GM23338 (cell line): ENCODE measurements at regions not wholly inside any gene's neighbourhood (a gene's known extent, or its start where the extent isn't known, plus 50 kb on each side); places are given as distances from the start of the nearest gene placed in this dataset.

Source experiments
- ATAC-seq: fragments of 200-7000 bp; cut with Tn5 transposase; 3 replicates; pipeline ENCODE4 v1.9.1; 2020
- DNase-seq: peaks from one replicate; pipeline ENCODE4 v3.0.0-alpha.2; 2015; ENCODE audit warnings: low spot score
- H2AFZ ChIP-seq: fragments of 200-600 bp; sonication (generic); 2 replicates; pipeline ENCODE4 v1.8.0; 2016; ENCODE audit warnings: antibody characterized with exemption, mild to moderate bottlenecking, moderate library complexity
- H3F3A ChIP-seq: fragments of 200-600 bp; sonication (generic); replicated peaks from 2 replicates; pipeline ENCODE4 v1.8.0; 2017; ENCODE audit warnings: antibody characterized with exemption, mixed run types, low read depth
- H3K27ac ChIP-seq: fragments of 200-600 bp; sonication (generic); 2 replicates; pipeline ENCODE4 v1.6.1; 2016; ENCODE audit warnings: low read depth
- H3K27me3 ChIP-seq: fragments of 200-600 bp; sonication (generic); 2 replicates; pipeline ENCODE4 v1.8.0; 2016; ENCODE audit warnings: mild to moderate bottlenecking, mixed run types, moderate library complexity; ENCODE audit not compliant: insufficient read depth
- H3K36me3 ChIP-seq: fragments of 200-600 bp; sonication (generic); 2 replicates; pipeline ENCODE4 v1.8.0; 2016; ENCODE audit warnings: mild to moderate bottlenecking; ENCODE audit not compliant: insufficient read depth
- H3K4me1 ChIP-seq: fragments of 200-600 bp; sonication (generic); 2 replicates; pipeline ENCODE4 v1.8.0; 2016; ENCODE audit warnings: mild to moderate bottlenecking, moderate library complexity; ENCODE audit not compliant: insufficient read depth
- H3K4me2 ChIP-seq: fragments of 200-600 bp; sonication (generic); 2 replicates; pipeline ENCODE4 v1.7.1; 2017; ENCODE audit warnings: mixed run types
- H3K4me3 ChIP-seq: fragments of 200-600 bp; sonication (generic); 2 replicates; pipeline ENCODE4 v1.6.1; 2016; ENCODE audit warnings: mixed run types
- H3K79me2 ChIP-seq: fragments of 200-600 bp; sonication (generic); replicated peaks from 2 replicates; pipeline ENCODE4 v1.8.0; 2017; ENCODE audit warnings: mild to moderate bottlenecking; ENCODE audit not compliant: insufficient read depth
- H3K9me2 ChIP-seq: fragments of 200-600 bp; sonication (generic); 2 replicates; pipeline ENCODE4 v1.8.0; 2017; ENCODE audit not compliant: insufficient read depth
- H4K20me1 ChIP-seq: fragments of 200-600 bp; sonication (generic); replicated peaks from 2 replicates; pipeline ENCODE4 v1.8.0; 2017; ENCODE audit warnings: mild to moderate bottlenecking; ENCODE audit not compliant: insufficient read depth
- H3K27ac Mint-ChIP-seq: 2 replicates; pipeline ENCODE4 v1.8.0; 2020; ENCODE audit warnings: inconsistent platforms, mild to moderate bottlenecking, moderate library complexity, mixed read lengths
- H3K27me3 Mint-ChIP-seq: 3 replicates; pipeline ENCODE4 v1.8.0; 2022; ENCODE audit warnings: low read depth, mild to moderate bottlenecking, moderate library complexity, mixed read lengths, inconsistent platforms; ENCODE audit not compliant: insufficient read depth, poor library complexity
- H3K36me3 Mint-ChIP-seq: 3 replicates; pipeline ENCODE4 v1.8.0; 2021; ENCODE audit warnings: low read depth, mild to moderate bottlenecking, inconsistent platforms, moderate library complexity, mixed read lengths
- H3K4me1 Mint-ChIP-seq: 3 replicates; pipeline ENCODE4 v1.8.0; 2020; ENCODE audit warnings: mild to moderate bottlenecking, inconsistent platforms, mixed read lengths
- H3K4me3 Mint-ChIP-seq: 3 replicates; pipeline ENCODE4 v1.8.0; 2021; ENCODE audit warnings: moderate library complexity, mild to moderate bottlenecking, inconsistent platforms, mixed read lengths
- H3K9me3 Mint-ChIP-seq: 3 replicates; pipeline ENCODE4 v1.8.0; 2020; ENCODE audit warnings: moderate library complexity, mild to moderate bottlenecking, inconsistent platforms, mixed read lengths
- CREB1 ChIP-seq: fragments of 250-450 bp; sonication (Bioruptor Pico); IDR thresholded peaks from 2 replicates; pipeline ENCODE4 v1.5.0; 2020; ENCODE audit warnings: low read depth, mild to moderate bottlenecking, moderate library complexity
- EZH2 ChIP-seq: fragments of 200-600 bp; sonication (generic); IDR thresholded peaks from one replicate; pipeline ENCODE4 v1.8.0; 2017; ENCODE audit warnings: antibody characterized with exemption, mild to moderate bottlenecking, low read depth; ENCODE audit not compliant: unreplicated experiment
- JUNB ChIP-seq: IDR thresholded peaks from one replicate; pipeline ENCODE4 v1.6.1; 2016; ENCODE audit warnings: antibody characterized with exemption; ENCODE audit not compliant: unreplicated experiment
- NANOG ChIP-seq: IDR thresholded peaks from 2 replicates; pipeline ENCODE4 v1.6.1; 2016; ENCODE audit warnings: antibody characterized with exemption, borderline replicate concordance
- STAT1 ChIP-seq: IDR thresholded peaks from one replicate; pipeline ENCODE4 v1.6.1; 2016; ENCODE audit warnings: antibody characterized with exemption; ENCODE audit not compliant: unreplicated experiment
- ZNF114 ChIP-seq: fragments of 250-450 bp; sonication (Bioruptor Pico); IDR thresholded peaks from 2 replicates; pipeline ENCODE4 v1.5.0; 2020; ENCODE audit warnings: mild to moderate bottlenecking, moderate library complexity
- ZNF331 ChIP-seq: fragments of 250-450 bp; sonication (Bioruptor Pico); IDR thresholded peaks from 2 replicates; pipeline ENCODE4 v1.5.0; 2020; ENCODE audit warnings: low read depth, mild to moderate bottlenecking, moderate library complexity
- TF ChIP-seq, protein P1 (sequence below): IDR thresholded peaks from 2 replicates; pipeline ENCODE4 v1.6.1; 2016; ENCODE audit warnings: antibody characterized with exemption
- TF ChIP-seq, protein P2 (sequence below), 2 experiments: fragments of 200-600 bp in 1 of 2; sonication (generic) in 1 of 2; conservative IDR thresholded peaks; 2 replicates each; pipeline versions ENCODE4 v1.5.1 to v1.6.1; 2016 to 2017; ENCODE audit warnings: antibody characterized with exemption in 2 of 2, low read depth in 2 of 2, mild to moderate bottlenecking in 2 of 2, moderate library complexity in 1 of 2

DNA sequence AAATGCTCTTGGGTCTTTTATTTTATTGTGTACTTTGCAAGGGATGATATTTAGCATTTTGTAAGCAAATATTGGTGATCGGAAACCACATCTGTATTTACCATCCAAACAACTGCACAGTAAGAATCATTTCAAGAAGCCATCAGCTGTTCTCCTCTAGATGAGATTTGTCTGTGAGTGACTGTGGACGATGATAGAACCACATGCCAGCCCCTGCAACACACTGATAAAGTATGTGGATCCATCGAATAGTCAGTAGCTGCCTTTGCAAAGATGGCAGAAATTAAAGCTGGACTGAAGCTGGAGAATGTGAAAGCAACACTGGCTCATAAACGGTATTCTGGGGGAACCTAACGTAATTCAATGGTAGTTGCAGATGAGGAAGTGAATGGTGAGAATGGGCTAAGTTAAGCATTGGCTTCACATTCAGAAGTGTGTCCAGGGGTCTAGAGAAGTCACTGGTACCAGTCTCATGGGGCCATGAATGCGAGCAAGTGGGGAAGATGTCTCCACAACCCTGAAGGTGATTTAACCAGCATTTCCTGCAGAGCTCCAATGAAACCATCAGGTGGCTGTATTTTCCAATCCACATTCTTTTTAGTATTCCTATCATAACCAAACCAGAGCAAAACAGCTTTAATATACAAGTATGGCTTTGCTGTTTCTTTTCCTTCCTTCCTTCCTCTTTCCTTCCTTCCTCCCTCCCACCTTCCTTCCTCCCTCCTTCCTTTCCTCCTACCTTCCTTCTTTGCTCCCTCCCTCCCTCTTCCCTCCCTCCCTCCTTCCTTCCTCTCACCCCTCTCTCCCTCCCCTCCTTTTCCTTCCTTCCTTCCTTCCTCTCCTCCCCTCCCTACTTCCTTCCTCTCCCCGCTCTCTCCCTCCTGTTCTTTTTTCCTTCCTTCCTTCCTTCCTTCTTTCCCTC, 169.4 kb downstream of the ABCA8 start (continued):
- TF ChIP-seq NANOG = no peak
- TF ChIP-seq CREB1 (CRISPR knock-in tag) = no peak
- TF ChIP-seq, protein P1, sequence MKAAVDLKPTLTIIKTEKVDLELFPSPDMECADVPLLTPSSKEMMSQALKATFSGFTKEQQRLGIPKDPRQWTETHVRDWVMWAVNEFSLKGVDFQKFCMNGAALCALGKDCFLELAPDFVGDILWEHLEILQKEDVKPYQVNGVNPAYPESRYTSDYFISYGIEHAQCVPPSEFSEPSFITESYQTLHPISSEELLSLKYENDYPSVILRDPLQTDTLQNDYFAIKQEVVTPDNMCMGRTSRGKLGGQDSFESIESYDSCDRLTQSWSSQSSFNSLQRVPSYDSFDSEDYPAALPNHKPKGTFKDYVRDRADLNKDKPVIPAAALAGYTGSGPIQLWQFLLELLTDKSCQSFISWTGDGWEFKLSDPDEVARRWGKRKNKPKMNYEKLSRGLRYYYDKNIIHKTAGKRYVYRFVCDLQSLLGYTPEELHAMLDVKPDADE = no peak
- no peak for TF ChIP-seq ZNF114 (CRISPR knock-in tag)
- no peak for TF ChIP-seq JUNB
- no peak for TF ChIP-seq STAT1

DNA sequence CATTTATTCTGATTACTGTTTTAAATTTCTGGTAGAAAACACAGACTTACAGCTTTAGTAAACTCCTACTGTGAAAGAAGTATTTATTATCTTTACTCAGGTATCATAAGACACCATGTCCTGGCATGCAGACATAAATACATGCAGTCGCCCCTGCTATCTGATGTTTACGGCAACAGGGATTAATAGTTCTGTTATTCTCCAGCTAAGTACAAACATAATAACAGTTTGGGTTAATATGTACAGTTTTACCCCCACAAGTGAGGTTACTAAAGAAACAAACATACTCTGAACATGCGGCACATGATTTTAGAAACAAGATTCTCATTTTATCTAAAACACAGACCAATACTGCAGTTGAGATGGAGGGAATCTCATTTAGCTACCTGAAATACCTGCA, 170.8 kb downstream of the ABCA8 start:
- H4K20me1 ChIP-seq = no peaks in the 10 kb centered on the region
- Mint-ChIP-seq H3K4me3 (no peak overlapping the region), H3K9me3 (no peaks in the 10 kb centered on the region; the same call in 1 of the 3 replicates), H3K27ac (no peak overlapping the region), H3K27me3 (no peaks in the 10 kb centered on the region), H3K4me1 (peaks cover 2% of the 10 kb centered on the region; the same call in 1 of the 3 replicates), H3K36me3 (no peaks in the 10 kb centered on the region)
- H3K27ac ChIP-seq = no peak overlapping the region
- H3K4me3 ChIP-seq = no peak overlapping the region
- DNase-seq = no peak
- no peak overlapping the region for H3K4me2 ChIP-seq
- H3K9me2 ChIP-seq = peaks cover under 1% of the 10 kb centered on the region; the same call in 1 of the 2 replicates
- no peak for ATAC-seq
- H3K36me3 ChIP-seq = no peaks in the 10 kb centered on the region
- H2AFZ ChIP-seq = no peak overlapping the region
- H3K4me1 ChIP-seq = no peaks in the 10 kb centered on the region
- H3K79me2 ChIP-seq = no peaks in the 10 kb centered on the region
- no peak for TF ChIP-seq JUNB
- TF ChIP-seq CREB1 (CRISPR knock-in tag) = no peak
- TF ChIP-seq ZNF331 = no peak
- no peak for TF ChIP-seq EZH2
- TF ChIP-seq, protein P2, sequence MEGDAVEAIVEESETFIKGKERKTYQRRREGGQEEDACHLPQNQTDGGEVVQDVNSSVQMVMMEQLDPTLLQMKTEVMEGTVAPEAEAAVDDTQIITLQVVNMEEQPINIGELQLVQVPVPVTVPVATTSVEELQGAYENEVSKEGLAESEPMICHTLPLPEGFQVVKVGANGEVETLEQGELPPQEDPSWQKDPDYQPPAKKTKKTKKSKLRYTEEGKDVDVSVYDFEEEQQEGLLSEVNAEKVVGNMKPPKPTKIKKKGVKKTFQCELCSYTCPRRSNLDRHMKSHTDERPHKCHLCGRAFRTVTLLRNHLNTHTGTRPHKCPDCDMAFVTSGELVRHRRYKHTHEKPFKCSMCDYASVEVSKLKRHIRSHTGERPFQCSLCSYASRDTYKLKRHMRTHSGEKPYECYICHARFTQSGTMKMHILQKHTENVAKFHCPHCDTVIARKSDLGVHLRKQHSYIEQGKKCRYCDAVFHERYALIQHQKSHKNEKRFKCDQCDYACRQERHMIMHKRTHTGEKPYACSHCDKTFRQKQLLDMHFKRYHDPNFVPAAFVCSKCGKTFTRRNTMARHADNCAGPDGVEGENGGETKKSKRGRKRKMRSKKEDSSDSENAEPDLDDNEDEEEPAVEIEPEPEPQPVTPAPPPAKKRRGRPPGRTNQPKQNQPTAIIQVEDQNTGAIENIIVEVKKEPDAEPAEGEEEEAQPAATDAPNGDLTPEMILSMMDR (conservative IDR thresholded peaks at IDR 0.05; ENCODE audit: low read depth in 2 of 2) = no peak
- TF ChIP-seq, protein P1 = no peak
- H3K27me3 ChIP-seq = no peaks in the 10 kb centered on the region
- H3F3A ChIP-seq = no peaks in the 10 kb centered on the region
